IMR-90 (cell line): ENCODE measurements at regions not wholly inside any gene's neighbourhood (a gene's known extent, or its start where the extent isn't known, plus 50 kb on each side); places are given as distances from the start of the nearest gene placed in this dataset.

Experiments
- BHLHE40 ChIP-seq: fragments of 150-350 bp; IDR thresholded peaks from 2 replicates; pipeline ENCODE4 v1.6.1; 2016; ENCODE audit warnings: mild to moderate bottlenecking, low read depth, low read length
- CEBPB ChIP-seq: IDR thresholded peaks from 2 replicates; pipeline ENCODE4 v1.6.1; 2012; ENCODE audit warnings: low read depth, low read length, improper control_type of control experiment
- CHD1 ChIP-seq: IDR thresholded peaks from 2 replicates; pipeline ENCODE4 v1.6.1; 2012; ENCODE audit warnings: low read depth, low read length, improper control_type of control experiment
- FOS ChIP-seq: fragments of 150-350 bp; IDR thresholded peaks from 2 replicates; pipeline ENCODE4 v1.6.1; 2016; ENCODE audit warnings: low read depth, low read length
- MXI1 ChIP-seq: IDR thresholded peaks from 2 replicates; pipeline ENCODE4 v1.6.1; 2012; ENCODE audit warnings: low read depth, mild to moderate bottlenecking, low read length, moderate library complexity, borderline replicate concordance
- POLR2A ChIP-seq: IDR thresholded peaks from 2 replicates; pipeline ENCODE4 v1.6.1; 2012; ENCODE audit warnings: mild to moderate bottlenecking, low read depth, low read length
- RAD21 ChIP-seq: IDR thresholded peaks from 2 replicates; pipeline ENCODE4 v1.6.1; 2012; ENCODE audit warnings: low read length, improper control_type of control experiment
- RCOR1 ChIP-seq: IDR thresholded peaks from 2 replicates; pipeline ENCODE4 v1.6.1; 2012; ENCODE audit warnings: mild to moderate bottlenecking, low read length, improper control_type of control experiment; ENCODE audit not compliant: insufficient replicate concordance
- SMC3 ChIP-seq: fragments of 150-350 bp; IDR thresholded peaks from 2 replicates; pipeline ENCODE4 v1.6.1; 2016; ENCODE audit warnings: low read depth, mild to moderate bottlenecking, antibody characterized with exemption, low read length, moderate library complexity
- TF ChIP-seq, protein P1 (sequence below): conservative IDR thresholded peaks from 2 replicates; pipeline ENCODE4 v1.5.1; 2012; ENCODE audit warnings: mild to moderate bottlenecking, low read depth, low read length, improper control_type of control experiment
- TF ChIP-seq, protein P2 (sequence below): fragments of 150-350 bp; IDR thresholded peaks from 2 replicates; pipeline ENCODE4 v1.6.1; 2017; ENCODE audit warnings: mild to moderate bottlenecking, antibody characterized with exemption, low read length, low read depth

DNA sequence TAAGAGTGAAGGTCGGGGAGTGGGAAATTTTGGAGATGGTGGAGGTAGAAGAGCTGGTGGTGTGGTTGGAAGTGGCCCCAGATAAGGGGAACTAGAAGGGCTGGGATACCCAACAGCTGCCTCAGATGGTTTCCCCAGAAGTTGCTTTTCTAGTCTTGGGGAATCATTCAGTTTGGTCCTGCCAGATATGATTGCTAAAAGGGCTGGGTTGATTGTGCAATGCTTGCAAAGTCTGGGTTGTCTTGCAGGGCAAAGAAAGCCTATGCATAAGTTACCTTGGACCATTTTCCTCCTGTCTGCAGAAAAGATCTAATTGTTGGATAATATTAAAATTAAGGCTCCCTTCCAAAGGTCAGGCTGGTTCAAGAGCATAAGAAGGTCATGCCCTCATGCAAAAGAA, 213.8 kb upstream of the ZNF804B start:
- TF ChIP-seq, protein P1, sequence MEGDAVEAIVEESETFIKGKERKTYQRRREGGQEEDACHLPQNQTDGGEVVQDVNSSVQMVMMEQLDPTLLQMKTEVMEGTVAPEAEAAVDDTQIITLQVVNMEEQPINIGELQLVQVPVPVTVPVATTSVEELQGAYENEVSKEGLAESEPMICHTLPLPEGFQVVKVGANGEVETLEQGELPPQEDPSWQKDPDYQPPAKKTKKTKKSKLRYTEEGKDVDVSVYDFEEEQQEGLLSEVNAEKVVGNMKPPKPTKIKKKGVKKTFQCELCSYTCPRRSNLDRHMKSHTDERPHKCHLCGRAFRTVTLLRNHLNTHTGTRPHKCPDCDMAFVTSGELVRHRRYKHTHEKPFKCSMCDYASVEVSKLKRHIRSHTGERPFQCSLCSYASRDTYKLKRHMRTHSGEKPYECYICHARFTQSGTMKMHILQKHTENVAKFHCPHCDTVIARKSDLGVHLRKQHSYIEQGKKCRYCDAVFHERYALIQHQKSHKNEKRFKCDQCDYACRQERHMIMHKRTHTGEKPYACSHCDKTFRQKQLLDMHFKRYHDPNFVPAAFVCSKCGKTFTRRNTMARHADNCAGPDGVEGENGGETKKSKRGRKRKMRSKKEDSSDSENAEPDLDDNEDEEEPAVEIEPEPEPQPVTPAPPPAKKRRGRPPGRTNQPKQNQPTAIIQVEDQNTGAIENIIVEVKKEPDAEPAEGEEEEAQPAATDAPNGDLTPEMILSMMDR: no peak
- TF ChIP-seq SMC3 (no peak), CHD1 (no peak), RCOR1 (no peak), CEBPB (peak; percentile 28; the same call in 1 of the 2 replicates), BHLHE40 (no peak), MXI1 (no peak), RAD21 (no peak), FOS (no peak), POLR2A (no peak)
- TF ChIP-seq, protein P2, sequence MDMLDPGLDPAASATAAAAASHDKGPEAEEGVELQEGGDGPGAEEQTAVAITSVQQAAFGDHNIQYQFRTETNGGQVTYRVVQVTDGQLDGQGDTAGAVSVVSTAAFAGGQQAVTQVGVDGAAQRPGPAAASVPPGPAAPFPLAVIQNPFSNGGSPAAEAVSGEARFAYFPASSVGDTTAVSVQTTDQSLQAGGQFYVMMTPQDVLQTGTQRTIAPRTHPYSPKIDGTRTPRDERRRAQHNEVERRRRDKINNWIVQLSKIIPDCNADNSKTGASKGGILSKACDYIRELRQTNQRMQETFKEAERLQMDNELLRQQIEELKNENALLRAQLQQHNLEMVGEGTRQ: no peak
